Uterus (tissue), 2 donors: ENCODE measurements at regions not wholly inside any gene's neighbourhood (a gene's known extent, or its start where the extent isn't known, plus 50 kb on each side); places are given as distances from the start of the nearest gene placed in this dataset.

ENCODE experiments used
- CTCF ChIP-seq, 4 experiments: fragments of 200-600 bp in 2 of 4; fragments of 450-650 bp in 2 of 4; sonication (generic) in 2 of 4; IDR thresholded peaks; one replicate each; pipeline ENCODE4 v1.5.1; 2016 to 2019; ENCODE audit warnings: antibody characterized with exemption in 4 of 4, mild to moderate bottlenecking in 2 of 4, moderate library complexity in 1 of 4
- POLR2A ChIP-seq, 2 donors: fragments of 450-650 bp; IDR thresholded peaks; one replicate each; pipeline ENCODE4 v1.6.1; 2016; ENCODE audit warnings: antibody characterized with exemption in 2 of 2, mild to moderate bottlenecking in 1 of 2, moderate library complexity in 1 of 2

GRCh38 chr16:87077750-87078127, 239.5 kb downstream of the C16orf95 start:
- TF ChIP-seq POLR2A (IDR thresholded peaks at IDR 0.05) (no peak), CTCF (IDR thresholded peaks at IDR 0.05) (no peak)
